Suprapubic skin (tissue), 4 donors: ENCODE measurements at regions not wholly inside any gene's neighbourhood (a gene's known extent, or its start where the extent isn't known, plus 50 kb on each side); places are given as distances from the start of the nearest gene placed in this dataset.

Experiments
- CTCF ChIP-seq, 2 donors: fragments of 200-600 bp in 1 of 2; fragments of 450-650 bp in 1 of 2; sonication (generic) in 1 of 2; IDR thresholded peaks; one replicate each; pipeline ENCODE4 v1.5.1; 2016 to 2019; ENCODE audit warnings: antibody characterized with exemption in 2 of 2, mild to moderate bottlenecking in 1 of 2, moderate library complexity in 1 of 2
- EP300 ChIP-seq: sonication (generic); formaldehyde crosslinking; IDR thresholded peaks from one replicate; pipeline ENCODE4 v1.6.1; 2017; ENCODE audit warnings: antibody characterized with exemption
- POLR2AphosphoS5 ChIP-seq, 3 donors: sonication (generic); formaldehyde crosslinking; IDR thresholded peaks; one replicate each; pipeline ENCODE4 v1.6.1; 2017; ENCODE audit warnings: antibody characterized with exemption in 3 of 3

DNA sequence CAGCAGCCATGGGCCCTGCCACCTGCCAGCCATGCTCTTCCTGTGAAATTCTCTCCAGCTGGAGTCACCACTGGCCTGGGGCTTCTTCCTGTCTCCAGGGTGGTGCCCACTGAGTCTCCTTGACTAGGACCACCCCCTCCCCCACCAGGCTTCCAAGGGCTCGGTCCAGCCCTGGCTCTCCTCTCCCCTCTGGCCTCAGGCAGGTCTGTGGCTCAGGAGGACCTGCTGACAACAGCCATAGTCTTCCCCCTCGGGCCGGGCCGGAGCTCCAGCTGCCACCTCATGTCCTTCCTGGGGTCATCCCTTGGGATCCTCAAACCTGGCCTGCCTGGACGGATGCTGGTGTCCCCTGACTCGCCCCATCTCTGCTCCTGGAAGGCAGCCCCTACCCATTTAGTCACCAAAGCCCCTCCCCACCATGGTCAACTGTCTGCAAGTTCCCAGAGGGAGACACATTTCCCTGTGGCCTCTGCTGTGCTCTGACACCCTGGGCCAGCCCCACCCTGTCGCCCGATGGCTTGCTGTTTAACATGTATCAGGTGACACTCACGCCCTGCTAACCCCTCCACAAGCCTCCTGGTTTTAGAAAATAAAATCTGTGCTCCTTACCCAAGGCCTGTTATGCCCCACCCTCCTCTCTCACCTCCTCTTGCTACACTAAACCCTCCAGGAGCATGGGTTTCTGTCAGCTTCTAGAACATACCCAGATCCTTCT is 186.2 kb downstream of the RBFOX3 start:
- TF ChIP-seq CTCF (IDR thresholded peaks at IDR 0.05) (no peak), EP300 (no peak), POLR2AphosphoS5 (IDR thresholded peaks at IDR 0.05) (no peak)
